NCI-H2227 (cell line): ENCODE measurements at regions not wholly inside any gene's neighbourhood (a gene's known extent, or its start where the extent isn't known, plus 50 kb on each side); places are given as distances from the start of the nearest gene placed in this dataset.

ENCODE experiments used
- DNase-seq: peaks from one replicate; lab custom pipeline; 2025; ENCODE audit not compliant: unreplicated experiment; lab: John Stamatoyannopoulos, UW

DNA sequence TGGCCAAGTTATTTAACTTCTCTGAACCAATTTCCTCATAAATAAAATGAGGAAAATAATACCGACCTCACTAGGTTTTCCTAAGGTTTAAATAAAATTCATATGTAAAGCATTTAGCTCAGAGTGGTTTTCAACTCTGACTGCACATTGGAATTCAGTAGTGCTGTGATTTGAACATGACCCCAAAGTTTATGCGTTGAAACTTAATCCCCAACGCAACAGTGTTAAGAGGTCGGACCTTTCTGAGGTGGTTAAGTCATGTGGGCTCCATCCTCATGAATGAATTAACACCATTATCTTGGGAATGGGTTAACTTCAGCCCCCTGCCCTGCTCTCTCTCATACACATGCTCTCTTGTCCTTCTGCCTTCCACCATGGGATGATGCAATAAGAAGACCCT is 322.2 kb downstream of the AASDHPPT start:
- DNase-seq: no peak

- no peak for DNase-seq
Measured at GRCh38 chr11:106400949-106401570, 323.6 kb downstream of the AASDHPPT start.

GRCh38 chr11:106403751-106404150 is 326.3 kb downstream of the AASDHPPT start:
- DNase-seq: no peak

DNA sequence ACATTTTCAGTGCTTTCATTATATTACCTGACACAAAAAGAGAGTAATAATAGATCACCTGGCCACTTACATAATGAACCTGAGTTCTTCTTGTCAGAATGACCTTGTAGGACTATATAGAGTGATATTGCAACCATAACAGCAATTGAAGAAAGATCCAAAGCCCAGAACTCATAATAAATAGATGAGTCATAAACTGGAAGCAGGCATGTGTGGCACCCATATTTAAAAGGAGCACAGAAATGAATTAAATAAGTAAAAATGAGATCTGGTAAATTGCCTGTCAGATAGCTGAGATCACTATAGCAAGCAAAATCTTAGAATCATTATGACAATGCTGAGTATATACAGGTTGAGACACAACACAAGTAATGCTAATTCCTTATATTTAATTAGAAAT is 331.8 kb downstream of the AASDHPPT start:
- DNase-seq: no peak

GRCh38 chr11:106409671-106410070 is 332.2 kb downstream of the AASDHPPT start:
- DNase-seq: no peak

DNA sequence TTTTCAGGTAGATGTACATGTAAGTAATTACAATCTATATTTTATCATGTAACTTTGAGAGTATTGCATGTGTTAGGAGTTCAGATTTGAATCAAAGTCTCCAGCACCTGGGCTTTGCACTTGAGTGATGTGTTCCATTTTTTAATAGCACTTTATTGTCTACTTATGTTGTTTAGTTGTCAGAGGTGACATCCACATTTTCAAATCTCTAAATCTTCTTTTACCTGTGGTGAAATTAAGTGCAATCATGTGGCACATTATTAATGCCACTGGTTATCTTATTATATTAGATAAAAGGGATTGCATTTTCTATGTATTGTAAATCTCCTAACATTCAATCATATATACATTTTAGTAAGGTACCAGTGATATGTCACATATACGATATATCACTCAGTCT is 333.4 kb downstream of the AASDHPPT start:
- no peak for DNase-seq

DNA sequence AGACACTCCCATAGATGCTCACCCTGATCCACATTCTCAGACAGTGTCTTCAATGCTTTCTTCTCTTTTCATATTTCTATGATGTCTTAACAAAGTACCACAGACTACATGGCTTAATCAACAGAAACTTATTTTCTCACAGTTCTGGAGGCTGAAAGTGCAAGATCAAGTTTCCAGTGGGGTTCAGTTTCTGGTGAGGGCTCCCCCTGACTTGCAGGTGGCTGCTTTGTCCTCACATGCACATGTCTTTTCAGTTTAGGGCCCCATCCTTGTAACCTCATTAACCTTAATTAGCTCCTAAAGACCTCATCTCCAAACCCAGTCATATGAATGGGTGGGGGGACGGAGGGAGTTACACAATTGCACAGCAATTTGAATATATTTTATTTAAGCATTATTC is 335.8 kb downstream of the AASDHPPT start:
- DNase-seq: no peak

GRCh38 chr11:106415510-106415909 is 338.0 kb downstream of the AASDHPPT start:
- DNase-seq: no peak

DNA sequence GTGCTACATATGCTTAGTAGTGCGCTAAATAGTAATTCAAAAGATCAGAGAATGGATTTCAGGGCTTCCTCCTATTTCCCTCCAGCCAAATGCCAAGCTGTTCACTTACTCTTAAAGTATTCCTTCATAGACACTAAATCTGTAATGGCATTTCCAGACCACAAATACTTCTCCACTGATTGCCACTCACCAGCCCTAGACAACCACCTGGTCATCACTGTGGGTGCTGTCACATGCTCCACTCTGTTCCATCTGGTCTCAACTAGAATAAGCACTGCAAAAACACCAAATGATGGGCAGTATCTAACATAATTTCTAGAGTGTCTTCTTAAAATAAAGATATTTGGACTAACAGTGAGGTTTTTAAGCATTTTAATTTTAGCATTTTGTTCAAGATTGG is 341.3 kb downstream of the AASDHPPT start:
- DNase-seq: no peak

GRCh38 chr11:106420048-106420665 is 342.7 kb downstream of the AASDHPPT start:
- DNase-seq: no peak

DNA sequence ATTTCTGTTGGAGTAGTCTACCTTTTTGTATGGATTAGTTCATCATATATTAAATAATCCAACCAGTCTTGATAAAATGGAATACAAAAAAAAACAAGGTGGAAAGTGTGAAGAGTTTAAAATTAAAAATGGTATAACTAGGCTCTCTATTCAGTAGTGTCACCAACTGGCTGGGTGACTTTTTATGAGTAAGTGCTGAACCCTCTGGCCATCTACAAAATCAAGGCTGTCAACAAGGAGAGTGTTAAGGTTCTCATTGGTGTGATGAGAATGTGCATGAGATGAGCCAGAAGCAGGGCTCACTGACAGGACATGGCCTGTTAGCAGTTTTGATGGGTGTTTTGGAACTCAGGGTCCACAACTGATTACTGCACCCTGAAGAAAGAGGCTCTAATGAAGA is 343.2 kb downstream of the AASDHPPT start:
- DNase-seq: no peak

- no peak for DNase-seq
Measured at GRCh38 chr11:106421676-106422292, 344.3 kb downstream of the AASDHPPT start.

GRCh38 chr11:106422583-106422982 is 345.1 kb downstream of the AASDHPPT start:
- DNase-seq: no peak

DNA sequence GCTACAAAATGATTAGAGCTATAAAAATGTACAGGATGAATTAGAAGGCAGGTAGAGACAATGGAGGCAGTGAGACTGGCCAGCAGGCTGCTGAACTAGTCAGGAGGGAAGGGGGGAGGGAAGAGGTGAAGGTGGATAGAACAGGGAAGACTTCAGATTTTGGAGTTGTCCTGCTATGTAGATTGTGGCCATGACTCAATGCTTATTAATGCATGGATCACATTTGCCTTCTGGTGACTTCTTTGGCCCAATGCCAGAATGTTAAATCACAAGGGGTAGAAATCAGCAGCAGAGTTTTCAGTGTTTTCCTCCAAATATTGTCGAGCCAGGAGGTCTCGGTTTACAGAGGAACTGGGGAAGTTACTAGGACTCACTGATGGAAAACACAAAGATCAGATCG is 346.6 kb downstream of the AASDHPPT start:
- DNase-seq: no peak

- no peak for DNase-seq
Measured at GRCh38 chr11:106425819-106426218, 348.4 kb downstream of the AASDHPPT start.

- DNase-seq: no peak
Measured at GRCh38 chr11:106426696-106427095, 349.2 kb downstream of the AASDHPPT start.

DNA sequence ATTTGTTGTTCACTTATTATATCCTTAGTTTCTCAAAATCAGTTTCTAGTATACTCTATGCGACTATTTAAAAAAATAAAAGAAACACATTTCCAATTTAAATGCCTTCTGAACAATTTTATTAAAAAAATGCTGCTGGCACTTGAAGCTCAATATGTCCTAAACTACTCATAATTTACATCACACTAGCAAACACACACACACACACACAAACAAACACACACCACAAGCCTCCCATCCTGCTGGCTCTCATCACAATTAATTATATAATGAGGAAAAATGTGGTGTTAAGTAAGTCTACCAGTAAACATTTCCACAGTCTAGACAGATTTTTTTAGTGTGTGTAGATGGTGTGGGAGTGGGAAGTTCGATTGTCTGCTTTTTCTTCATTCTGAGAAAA is 350.3 kb downstream of the AASDHPPT start:
- DNase-seq: no peak

GRCh38 chr11:106442032-106442431 is 364.6 kb downstream of the AASDHPPT start:
- DNase-seq: no peak

GRCh38 chr11:106446302-106446701 is 368.8 kb downstream of the AASDHPPT start:
- DNase-seq: no peak

DNA sequence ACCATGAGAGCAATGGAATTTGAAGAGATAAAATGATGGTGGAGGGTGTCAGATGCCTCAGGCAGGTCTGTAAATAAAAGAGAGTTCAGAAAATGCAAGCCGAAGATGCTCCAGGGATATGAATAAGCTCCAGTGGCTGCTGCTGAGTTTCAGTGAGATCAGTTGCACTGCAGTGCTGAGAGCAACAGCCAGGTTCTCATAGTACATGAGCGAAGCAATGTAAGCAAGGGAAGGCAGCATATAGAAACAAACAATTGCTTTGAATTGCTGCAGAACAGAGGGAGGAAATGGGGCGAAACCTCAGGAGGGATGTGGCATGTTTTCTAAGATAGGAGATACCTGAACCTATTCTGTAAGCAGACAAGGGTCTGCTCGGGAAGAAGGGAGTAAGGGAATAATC is 369.5 kb downstream of the AASDHPPT start:
- DNase-seq: no peak

GRCh38 chr11:106447631-106448191 is 370.2 kb downstream of the AASDHPPT start:
- no peak for DNase-seq

DNA sequence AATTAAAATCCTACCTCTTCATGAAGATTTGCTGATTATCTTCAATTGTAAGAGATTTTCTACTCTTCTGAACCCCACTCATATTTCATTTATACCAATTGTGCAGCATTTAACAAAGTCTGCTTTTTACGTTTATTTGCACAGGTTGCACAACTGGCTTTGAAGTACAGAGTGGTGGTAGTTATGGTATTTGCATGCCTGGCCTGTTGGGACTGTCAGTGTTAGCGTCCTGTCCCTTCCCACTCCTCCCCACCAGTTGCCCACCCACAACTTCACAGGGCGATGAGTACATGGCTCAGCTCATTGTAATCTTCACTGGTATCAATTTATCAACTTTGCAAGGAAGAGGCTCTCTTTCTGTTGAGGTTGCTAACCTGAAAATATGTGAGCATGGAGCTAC is 372.3 kb downstream of the AASDHPPT start:
- DNase-seq: no peak
